Ectodermal cell (in vitro differentiated cells): ENCODE measurements at regions not wholly inside any gene's neighbourhood (a gene's known extent, or its start where the extent isn't known, plus 50 kb on each side); places are given as distances from the start of the nearest gene placed in this dataset.
"Not testable (repeated sequence)": the region's sequence is repeated elsewhere in the genome, so short reads cannot be mapped to it uniquely, and the experiment has no call there.

Source experiments
- H3K27ac ChIP-seq: 2 replicates; pipeline ENCODE4 v1.7.0; 2013; ENCODE audit warnings: mild to moderate bottlenecking, low read depth, low read length; ENCODE audit not compliant: insufficient read depth, poor library complexity, severe bottlenecking
- H3K27me3 ChIP-seq: 2 replicates; pipeline ENCODE4 v1.7.0; 2013; ENCODE audit warnings: mild to moderate bottlenecking, low read length; ENCODE audit not compliant: insufficient read depth, control insufficient read depth, poor library complexity, severe bottlenecking
- H3K36me3 ChIP-seq: one replicate; pipeline ENCODE4 v1.7.0; 2013; ENCODE audit warnings: low read length; ENCODE audit not compliant: control insufficient read depth, insufficient read depth
- H3K4me1 ChIP-seq: one replicate; pipeline ENCODE4 v1.7.0; 2013; ENCODE audit warnings: low read length; ENCODE audit not compliant: control insufficient read depth, insufficient read depth
- H3K4me3 ChIP-seq: 2 replicates; pipeline ENCODE4 v1.7.0; 2013; ENCODE audit warnings: low read depth, low read length, control low read depth; ENCODE audit not compliant: insufficient read depth
- H3K9me3 ChIP-seq: 2 replicates; pipeline ENCODE4 v1.7.0; 2013; ENCODE audit warnings: mild to moderate bottlenecking, low read length, moderate library complexity; ENCODE audit not compliant: control insufficient read depth
- WGBS, 2 experiments: methylation state at CpG; one replicate each; pipeline ENCODE4 v1.1.7; 2013; ENCODE audit warnings: missing lambda C conversion rate in 2 of 2; 5-methylcytosine and 5-hydroxymethylcytosine counted together

GRCh38 chr7:145831616-145832206 is 284.9 kb upstream of the CNTNAP2 start:
- Histone ChIP-seq H3K4me3 (no peak overlapping the region), H3K27ac (no peak overlapping the region), H3K27me3 (no peaks in the 10 kb centered on the region), H3K9me3 (no peaks in the 10 kb centered on the region), H3K4me1 (no peaks in the 10 kb centered on the region), H3K36me3 (no peaks in the 10 kb centered on the region)
- 91 to 93% methylated on average over 4 of the region's 4 CpGs for WGBS, 2 experiments

GRCh38 chr7:145817687-145818086 is 298.9 kb upstream of the CNTNAP2 start:
- Histone ChIP-seq H3K27me3 (no peaks in the 10 kb centered on the region), H3K4me3 (no peak overlapping the region), H3K4me1 (no peaks in the 10 kb centered on the region), H3K36me3 (no peaks in the 10 kb centered on the region), H3K9me3 (no peaks in the 10 kb centered on the region), H3K27ac (no peak overlapping the region)
- 85 to 89% methylated on average over 7 to 8 of the region's 8 CpGs for WGBS, 2 experiments

GRCh38 chr7:145812218-145812617 is 304.4 kb upstream of the CNTNAP2 start:
- Histone ChIP-seq H3K4me1 (no peaks in the 10 kb centered on the region), H3K36me3 (no peaks in the 10 kb centered on the region), H3K4me3 (no peak overlapping the region), H3K27me3 (no peaks in the 10 kb centered on the region), H3K9me3 (no peaks in the 10 kb centered on the region), H3K27ac (no peak overlapping the region)

- H3K27me3 ChIP-seq, H3K4me3 ChIP-seq, H3K27ac ChIP-seq, H3K9me3 ChIP-seq, H3K36me3 ChIP-seq, H3K4me1 ChIP-seq: not testable (repeated sequence)
- WGBS, 2 experiments: 87 to 88% methylated on average over 3 of the region's 3 CpGs
These were observed 311.1 kb upstream of the CNTNAP2 start for GRCh38 chr7:145805496-145805895.

DNA sequence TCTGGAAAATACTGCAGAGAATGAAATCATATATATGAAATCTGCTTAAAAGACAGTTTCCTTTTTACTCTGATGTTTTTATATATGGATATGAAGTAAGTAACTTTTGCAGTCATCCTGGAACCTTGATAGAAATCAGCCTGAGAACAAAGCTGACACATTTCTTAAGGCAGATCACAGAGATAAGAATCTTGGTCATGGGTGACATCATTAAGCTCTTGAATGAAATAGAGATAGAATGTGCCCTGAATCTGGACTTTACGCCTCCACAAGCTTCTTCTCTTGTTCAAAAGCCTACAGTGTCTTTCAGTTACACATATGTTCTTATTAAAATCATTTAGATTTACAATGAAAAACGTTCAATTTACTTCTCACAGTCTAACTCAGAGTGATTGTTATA is 319.1 kb upstream of the CNTNAP2 start:
- no peaks in the 10 kb centered on the region for H3K27me3 ChIP-seq
- H3K9me3 ChIP-seq: no peaks in the 10 kb centered on the region
- no peak overlapping the region for H3K27ac ChIP-seq
- H3K4me1 ChIP-seq: no peaks in the 10 kb centered on the region
- no peak overlapping the region for H3K4me3 ChIP-seq
- 67% methylated on average over 2 of the region's 2 CpGs; no CpG with 5 or more reads in 1 of the 2 experiments for WGBS, 2 experiments
- no peaks in the 10 kb centered on the region for H3K36me3 ChIP-seq

DNA sequence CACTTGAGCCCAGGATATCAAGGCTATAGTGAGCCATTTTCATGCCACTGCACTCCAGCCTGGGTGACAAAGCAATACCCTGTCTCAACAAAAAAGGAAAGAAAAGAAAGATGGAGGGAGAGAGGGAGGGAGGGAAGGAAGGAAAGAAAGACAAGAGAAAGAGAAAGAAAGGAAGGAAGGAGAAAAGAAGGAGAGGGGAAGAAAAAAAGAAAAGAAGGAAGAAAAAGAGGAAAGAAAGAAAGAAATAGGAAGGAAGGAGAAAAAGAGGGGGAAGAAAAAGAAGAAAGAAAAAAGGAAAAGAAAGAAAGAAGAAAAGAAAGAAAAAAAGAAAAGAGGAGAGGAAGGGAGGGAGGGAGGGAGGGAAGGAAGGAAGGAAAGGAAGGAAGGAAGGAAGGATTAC is 321.5 kb upstream of the CNTNAP2 start:
- Histone ChIP-seq H3K4me3 (no peak overlapping the region), H3K9me3 (no peaks in the 10 kb centered on the region), H3K27ac (no peak overlapping the region), H3K27me3 (no peaks in the 10 kb centered on the region), H3K4me1 (no peaks in the 10 kb centered on the region), H3K36me3 (no peaks in the 10 kb centered on the region)

- Histone ChIP-seq H3K27ac (no peak overlapping the region), H3K36me3 (no peaks in the 10 kb centered on the region), H3K4me3 (no peak overlapping the region), H3K4me1 (no peaks in the 10 kb centered on the region), H3K9me3 (no peaks in the 10 kb centered on the region), H3K27me3 (no peaks in the 10 kb centered on the region)
- 94 to 95% methylated on average over 18 of the region's 20 CpGs for WGBS, 2 experiments
These were observed 331.5 kb upstream of the CNTNAP2 start for GRCh38 chr7:145784809-145785780.

GRCh38 chr7:145781388-145781787 is 335.2 kb upstream of the CNTNAP2 start:
- 82 to 91% methylated on average over 1 to 2 of the region's 2 CpGs for WGBS, 2 experiments
- H3K27ac ChIP-seq, H3K4me1 ChIP-seq, H3K4me3 ChIP-seq, H3K36me3 ChIP-seq, H3K27me3 ChIP-seq, H3K9me3 ChIP-seq: not testable (repeated sequence)

DNA sequence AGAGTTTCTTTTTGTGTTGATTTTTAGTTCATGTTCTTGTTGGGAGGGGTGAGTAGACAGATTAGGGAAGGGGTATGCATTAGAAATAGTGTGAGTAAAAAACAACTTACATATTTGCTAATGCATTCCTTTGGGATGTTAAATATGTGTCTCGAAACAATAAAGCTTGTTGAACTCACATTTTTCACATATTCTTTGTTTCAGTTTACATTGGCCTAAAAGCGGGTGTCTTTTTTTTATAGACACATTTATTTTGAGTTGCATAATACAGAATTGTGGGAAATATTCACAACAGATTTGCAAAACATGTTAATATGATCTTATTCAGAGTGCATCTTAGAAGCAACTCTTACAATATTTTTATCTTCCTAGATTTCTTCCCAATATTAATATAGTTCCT is 337.5 kb upstream of the CNTNAP2 start:
- Histone ChIP-seq H3K27ac (no peak overlapping the region), H3K4me3 (no peak overlapping the region), H3K9me3 (no peaks in the 10 kb centered on the region), H3K36me3 (no peaks in the 10 kb centered on the region), H3K4me1 (no peaks in the 10 kb centered on the region), H3K27me3 (no peaks in the 10 kb centered on the region)
- WGBS, 2 experiments: 60% methylated on average over 1 of the region's 2 CpGs; no CpG with 5 or more reads in 1 of the 2 experiments

GRCh38 chr7:145774777-145775176 is 341.8 kb upstream of the CNTNAP2 start:
- no peaks in the 10 kb centered on the region for H3K4me1 ChIP-seq
- no peaks in the 10 kb centered on the region for H3K27me3 ChIP-seq
- no peak overlapping the region for H3K27ac ChIP-seq
- H3K4me3 ChIP-seq: no peak overlapping the region
- no peaks in the 10 kb centered on the region for H3K9me3 ChIP-seq
- 100% methylated on average over 1 of the region's 2 CpGs for WGBS, 2 experiments
- H3K36me3 ChIP-seq: no peaks in the 10 kb centered on the region
